Brain microvascular endothelial cell (primary cell): ENCODE measurements at regions not wholly inside any gene's neighbourhood (a gene's known extent, or its start where the extent isn't known, plus 50 kb on each side); places are given as distances from the start of the nearest gene placed in this dataset.

Experiments
- DNase-seq: peaks from one replicate; pipeline ENCODE4 v3.0.0-alpha.2; 2020
- H3K27ac ChIP-seq: fragments of 250-450 bp; sonication (Bioruptor Pico); 2 replicates; pipeline ENCODE4 v1.5.1; 2020; ENCODE audit warnings: mild to moderate bottlenecking, moderate library complexity
- H3K27me3 ChIP-seq: fragments of 250-450 bp; sonication (Bioruptor Pico); replicated peaks from 2 replicates; pipeline ENCODE4 v1.5.1; 2020; ENCODE audit warnings: mild to moderate bottlenecking
- H3K36me3 ChIP-seq: fragments of 250-450 bp; sonication (Bioruptor Pico); replicated peaks from 2 replicates; pipeline ENCODE4 v1.5.1; 2020; ENCODE audit warnings: mild to moderate bottlenecking
- H3K4me3 ChIP-seq: 2 replicates; pipeline ENCODE4 v1.5.1; 2011; ENCODE audit warnings: low read depth, mild to moderate bottlenecking, control low read depth, low read length, moderate library complexity
- CTCF ChIP-seq: IDR thresholded peaks from 2 replicates; pipeline ENCODE4 v1.5.1; 2011; ENCODE audit warnings: low read depth, mild to moderate bottlenecking, moderate library complexity, low read length, control low read depth, inconsistent platforms; ENCODE audit errors: missing control alignments
- in situ Hi-C: cut with HindIII; loops from 2 replicates; pipeline ENCODE4 v1.10.0; 2017; ENCODE audit warnings: low sequenced_read_pairs, low pct_ligation_motif_present

GRCh38 chr4:162959046-162959445, 207.6 kb downstream of the NAF1 start:
- in situ Hi-C loops, result no loop called here
- peak; percentile 14 for DNase-seq
- Histone ChIP-seq H3K4me3 (no peak overlapping the region), H3K36me3 (no peaks in the 10 kb centered on the region), H3K27me3 (no peaks in the 10 kb centered on the region), H3K27ac (no peak overlapping the region)
- peak; percentile 13 for TF ChIP-seq CTCF

GRCh38 chr4:162957521-162958143, 209.1 kb downstream of the NAF1 start:
- H3K4me3 ChIP-seq, result no peak overlapping the region
- no peak for DNase-seq
- H3K27me3 ChIP-seq, result no peaks in the 10 kb centered on the region
- H3K27ac ChIP-seq, result no peak overlapping the region
- in situ Hi-C loops, result no loop called here
- H3K36me3 ChIP-seq, result no peaks in the 10 kb centered on the region
- TF ChIP-seq CTCF, result no peak

- Histone ChIP-seq H3K27ac (no peak overlapping the region), H3K27me3 (no peaks in the 10 kb centered on the region), H3K4me3 (no peak overlapping the region), H3K36me3 (no peaks in the 10 kb centered on the region)
- no peak for TF ChIP-seq CTCF
- no peak for DNase-seq
- in situ Hi-C loops, result no loop called here
Measured at GRCh38 chr4:162954976-162955375, 211.7 kb downstream of the NAF1 start.

GRCh38 chr4:162952232-162952631, 214.5 kb downstream of the NAF1 start:
- in situ Hi-C loops, result no loop called here

GRCh38 chr4:162945713-162946112, 221.0 kb downstream of the NAF1 start:
- H3K36me3 ChIP-seq, result no peaks in the 10 kb centered on the region
- DNase-seq, result no peak
- in situ Hi-C loops, result no loop called here
- no peaks in the 10 kb centered on the region for H3K27me3 ChIP-seq
- H3K27ac ChIP-seq, result no peak overlapping the region
- no peak for TF ChIP-seq CTCF
- H3K4me3 ChIP-seq, result no peak overlapping the region

More at GRCh38 chr4:162952232-162952631, 214.5 kb downstream of the NAF1 start:
- no peak overlapping the region for H3K4me3 ChIP-seq
- TF ChIP-seq CTCF, result no peak
- no peaks in the 10 kb centered on the region for H3K36me3 ChIP-seq
- peak; percentile 29 for DNase-seq
- H3K27ac ChIP-seq, result no peak overlapping the region
- H3K27me3 ChIP-seq, result no peaks in the 10 kb centered on the region

GRCh38 chr4:162943263-162943662, 223.4 kb downstream of the NAF1 start:
- TF ChIP-seq CTCF, result no peak
- in situ Hi-C loops, result no loop called here
- no peak for DNase-seq
- H3K27me3 ChIP-seq, result no peaks in the 10 kb centered on the region
- no peaks in the 10 kb centered on the region for H3K36me3 ChIP-seq
- no peak overlapping the region for H3K27ac ChIP-seq
- H3K4me3 ChIP-seq, result no peak overlapping the region
